HCT116 (cell line): ENCODE measurements at regions not wholly inside any gene's neighbourhood (a gene's known extent, or its start where the extent isn't known, plus 50 kb on each side); places are given as distances from the start of the nearest gene placed in this dataset.

ENCODE experiments used
- ATAC-seq: fragments of 200-7000 bp; cut with Tn5 transposase; 2 replicates; pipeline ENCODE4 v1.9.1; 2020; ENCODE audit warnings: mild to moderate bottlenecking, moderate library complexity
- BruUV-seq: library from RNA; stranded (reverse); fragments of 400-500 nt; replicated peaks from 2 replicates; lab custom pipeline; 2021; lab: Mats Ljungman, UMichigan
- CTCF ChIA-PET: fragments of 300-600 bp; sonication (Branson Sonifier 250); formaldehyde crosslinking; loops from one replicate; lab custom pipeline; 2021; ENCODE audit warnings: antibody characterized with exemption; lab: Charles Lee
- POLR2A ChIA-PET: fragments of 300-600, 350-600 bp; sonication (Branson Sonifier 250); formaldehyde crosslinking; loops from one replicate; lab custom pipeline; 2021; ENCODE audit warnings: antibody characterized with exemption; lab: Charles Lee
- RAD21 ChIA-PET, 2 experiments: fragments of 300-600 bp; sonication (Branson Sonifier 250); formaldehyde crosslinking; loops; one replicate each; lab custom pipeline; 2023; ENCODE audit warnings: low total read pairs in 2 of 2; ENCODE audit not compliant: uncharacterized antibody in 2 of 2, unreplicated experiment in 2 of 2, low non-redundant PET in 1 of 2; lab: Charles Lee
- DNase-seq: peaks from one replicate; pipeline ENCODE4 v3.0.0-alpha.2; 2010; ENCODE audit warnings: low read depth, low spot score
- H2AFZ ChIP-seq: fragments of 200-600 bp; shearing (Covaris generic), sonication (generic); 2 replicates; pipeline ENCODE4 v1.6.1; 2017; ENCODE audit warnings: low read depth, mixed run types, mixed read lengths, antibody characterized with exemption, low read length; ENCODE audit not compliant: poor library complexity, severe bottlenecking
- H3K27ac ChIP-seq: 2 replicates; pipeline ENCODE4 v1.5.1; 2012; ENCODE audit warnings: low read depth, low read length
- H3K27me3 ChIP-seq: fragments of 200-600 bp; sonication (generic); 2 replicates; pipeline ENCODE4 v1.6.1; 2016; ENCODE audit warnings: mixed run types, low read length, mixed read lengths; ENCODE audit not compliant: insufficient read depth
- H3K36me3 ChIP-seq, 2 experiments: fragments of 200-500 bp in 1 of 2; fragments of 200-600 bp in 1 of 2; sonication (Bioruptor generic) in 1 of 2; sonication (generic) in 1 of 2; 2 replicates each; pipeline versions ENCODE4 v1.5.1 to v1.6.1; 2014 to 2016; ENCODE audit warnings: low read length in 2 of 2, inconsistent platforms in 1 of 2, mixed read lengths in 1 of 2, mixed run types in 1 of 2; ENCODE audit not compliant: insufficient read depth in 2 of 2, control insufficient read depth in 1 of 2
- H3K4me1 ChIP-seq, 2 experiments: fragments of 200-600 bp in 1 of 2; sonication (generic) in 1 of 2; 2 replicates each; pipeline versions ENCODE4 v1.5.1 to v1.6.1; 2012 to 2017; ENCODE audit warnings: low read length in 2 of 2, inconsistent platforms in 1 of 2, mild to moderate bottlenecking in 1 of 2, mixed read lengths in 1 of 2, mixed run types in 1 of 2, moderate library complexity in 1 of 2; ENCODE audit not compliant: insufficient read depth in 2 of 2, control insufficient read depth in 1 of 2
- H3K4me2 ChIP-seq: fragments of 200-600 bp; sonication (generic); 2 replicates; pipeline ENCODE4 v1.6.1; 2017; ENCODE audit warnings: mixed run types, low read length, mixed read lengths
- H3K4me3 ChIP-seq, 2 experiments: fragments of 200-600 bp in 1 of 2; sonication (generic) in 1 of 2; replicated peaks in 1 of 2; 2 replicates each; pipeline ENCODE4 v1.5.1; 2011 to 2016; ENCODE audit warnings: low read length in 2 of 2, control low read depth in 1 of 2, low read depth in 1 of 2, mild to moderate bottlenecking in 1 of 2, mixed read lengths in 1 of 2, mixed run types in 1 of 2
- H3K79me2 ChIP-seq: fragments of 200-600 bp; sonication (generic); 2 replicates; pipeline ENCODE4 v1.6.1; 2017; ENCODE audit warnings: mild to moderate bottlenecking, mixed run types, low read length, moderate library complexity, mixed read lengths; ENCODE audit not compliant: insufficient read depth
- H3K9ac ChIP-seq: fragments of 200-600 bp; sonication (generic); 2 replicates; pipeline ENCODE4 v1.6.1; 2016; ENCODE audit warnings: low read length, mixed read lengths
- H3K9me2 ChIP-seq: fragments of 200-600 bp; sonication (generic), shearing (Covaris generic); 2 replicates; pipeline ENCODE4 v1.6.1; 2017; ENCODE audit warnings: mixed run types, mild to moderate bottlenecking, moderate library complexity; ENCODE audit not compliant: insufficient read depth
- H3K9me3 ChIP-seq, 2 experiments: fragments of 200-500 bp in 1 of 2; fragments of 200-600 bp in 1 of 2; sonication (Bioruptor generic) in 1 of 2; sonication (generic) in 1 of 2; 2 replicates each; pipeline ENCODE4 v1.6.1; 2014 to 2017; ENCODE audit warnings: low read length in 2 of 2, mixed read lengths in 2 of 2, inconsistent platforms in 1 of 2, low read depth in 1 of 2, mild to moderate bottlenecking in 1 of 2, mixed run types in 1 of 2, moderate library complexity in 1 of 2; ENCODE audit not compliant: control insufficient read depth in 1 of 2, insufficient read depth in 1 of 2
- H4K20me1 ChIP-seq: fragments of 200-600 bp; sonication (generic), shearing (Covaris generic); 2 replicates; pipeline ENCODE4 v1.6.1; 2017; ENCODE audit warnings: mixed run types, mild to moderate bottlenecking, moderate library complexity; ENCODE audit not compliant: insufficient read depth
- ATF3 ChIP-seq: IDR thresholded peaks from 2 replicates; pipeline ENCODE4 v1.6.1; 2012
- CBX3 ChIP-seq: IDR thresholded peaks from 2 replicates; pipeline ENCODE4 v1.6.1; 2012; ENCODE audit warnings: low read depth
- CEBPB ChIP-seq: IDR thresholded peaks from 2 replicates; pipeline ENCODE4 v1.6.1; 2012; ENCODE audit warnings: low read depth
- ELF1 ChIP-seq: IDR thresholded peaks from 2 replicates; pipeline ENCODE4 v1.6.1; 2012; ENCODE audit warnings: low read depth, borderline replicate concordance
- EZH2 ChIP-seq: fragments of 200-600 bp; sonication (generic); IDR thresholded peaks from 2 replicates; pipeline ENCODE4 v1.6.1; 2017; ENCODE audit warnings: antibody characterized with exemption, mixed run types
- EZH2phosphoT487 ChIP-seq: fragments of 200-600 bp; IDR thresholded peaks from 2 replicates; pipeline ENCODE4 v1.6.1; 2018; ENCODE audit warnings: antibody characterized with exemption, borderline replicate concordance
- JUND ChIP-seq: IDR thresholded peaks from 2 replicates; pipeline ENCODE4 v1.6.1; 2012
- POLR2A ChIP-seq: IDR thresholded peaks from 2 replicates; pipeline ENCODE4 v1.7.0; 2011; ENCODE audit warnings: borderline replicate concordance; ENCODE audit not compliant: insufficient read depth, insufficient read length; ENCODE audit errors: extremely low read depth
- POLR2AphosphoS5 ChIP-seq: IDR thresholded peaks from 2 replicates; pipeline ENCODE4 v1.6.1; 2011; ENCODE audit warnings: mild to moderate bottlenecking, low read depth, low read length, moderate library complexity
- RAD21 ChIP-seq: IDR thresholded peaks from 2 replicates; pipeline ENCODE4 v1.6.1; 2012; ENCODE audit warnings: low read depth, mild to moderate bottlenecking
- REST ChIP-seq: IDR thresholded peaks from 2 replicates; pipeline ENCODE4 v1.6.1; 2012; ENCODE audit warnings: low read depth
- SIN3A ChIP-seq: IDR thresholded peaks from 2 replicates; pipeline ENCODE4 v1.6.1; 2012; ENCODE audit warnings: low read depth
- SRF ChIP-seq: IDR thresholded peaks from 2 replicates; pipeline ENCODE4 v1.6.1; 2012; ENCODE audit warnings: low read depth
- TCF7L2 ChIP-seq: IDR thresholded peaks from 2 replicates; pipeline ENCODE4 v1.7.0; 2011; ENCODE audit warnings: borderline replicate concordance, inconsistent platforms; ENCODE audit not compliant: insufficient read depth, insufficient read length; ENCODE audit errors: extremely low read depth
- YY1 ChIP-seq: IDR thresholded peaks from 2 replicates; pipeline ENCODE4 v1.6.1; 2011; ENCODE audit warnings: low read length, low read depth, moderate library complexity, mild to moderate bottlenecking; ENCODE audit not compliant: insufficient replicate concordance; ENCODE audit errors: extremely low read depth
- ZBTB33 ChIP-seq: IDR thresholded peaks from 2 replicates; pipeline ENCODE4 v1.6.1; 2011; ENCODE audit warnings: mild to moderate bottlenecking, low read length, moderate library complexity; ENCODE audit not compliant: insufficient replicate concordance; ENCODE audit errors: extremely low read depth
- ZFX ChIP-seq: fragments of 450-650 bp; IDR thresholded peaks from 2 replicates; pipeline ENCODE4 v1.6.1; 2017
- intact Hi-C: fragments of 100-400 bp; cut with micrococcal nuclease; formaldehyde crosslinking; loops from 2 replicates; pipeline ENCODE4 v1.10.0; 2022
- TF ChIP-seq, protein P1 (sequence below), 3 experiments: fragments of 200-600 bp in 1 of 3; sonication (generic) in 1 of 3; IDR thresholded peaks in 2 of 3; conservative IDR thresholded peaks in 1 of 3; 2 replicates each; pipeline ENCODE4 v1.5.1; 2012 to 2017; ENCODE audit warnings: low read depth in 2 of 3, low read length in 2 of 3, antibody characterized with exemption in 1 of 3, borderline replicate concordance in 1 of 3, control low read depth in 1 of 3, mild to moderate bottlenecking in 1 of 3, mixed read lengths in 1 of 3, mixed run types in 1 of 3, moderate library complexity in 1 of 3; ENCODE audit not compliant: insufficient read depth in 1 of 3

- ChIA-PET RAD21 (interaction anchor here in 1 of 2 experiments (0.6 kb wide), 1 partner anchor 19 kb away, joined by 4 read pairs; no protein-coding TSS in a partner anchor), POLR2A (no interaction called here), CTCF (interaction anchor here (1.0 kb wide), 1 partner anchor 8 kb away, joined by 3 read pairs; no protein-coding TSS in a partner anchor)
- Histone ChIP-seq H3K4me2 (no peak overlapping the region), H3K9ac (no peak overlapping the region), H3K9me3 (no peaks in the 10 kb centered on the region), H3K9me2 (no peaks in the 10 kb centered on the region), H3K4me1 (no peaks in the 10 kb centered on the region), H3K27ac (no peak overlapping the region), H3K79me2 (no peaks in the 10 kb centered on the region), H3K36me3 (no peaks in the 10 kb centered on the region), H3K27me3 (no peaks in the 10 kb centered on the region), H4K20me1 (no peaks in the 10 kb centered on the region), H3K4me3 (no peak overlapping the region), H2AFZ (no peak overlapping the region)
- intact Hi-C loops, result no loop called here
- DNase-seq, result no peak
- no peak for TF ChIP-seq EZH2
- no peak for TF ChIP-seq RAD21
- TF ChIP-seq POLR2A, result no peak
- no peak for TF ChIP-seq CBX3
- no peak for TF ChIP-seq REST
- TF ChIP-seq ATF3, result no peak
- no peak for TF ChIP-seq EZH2phosphoT487
- TF ChIP-seq, protein P1, sequence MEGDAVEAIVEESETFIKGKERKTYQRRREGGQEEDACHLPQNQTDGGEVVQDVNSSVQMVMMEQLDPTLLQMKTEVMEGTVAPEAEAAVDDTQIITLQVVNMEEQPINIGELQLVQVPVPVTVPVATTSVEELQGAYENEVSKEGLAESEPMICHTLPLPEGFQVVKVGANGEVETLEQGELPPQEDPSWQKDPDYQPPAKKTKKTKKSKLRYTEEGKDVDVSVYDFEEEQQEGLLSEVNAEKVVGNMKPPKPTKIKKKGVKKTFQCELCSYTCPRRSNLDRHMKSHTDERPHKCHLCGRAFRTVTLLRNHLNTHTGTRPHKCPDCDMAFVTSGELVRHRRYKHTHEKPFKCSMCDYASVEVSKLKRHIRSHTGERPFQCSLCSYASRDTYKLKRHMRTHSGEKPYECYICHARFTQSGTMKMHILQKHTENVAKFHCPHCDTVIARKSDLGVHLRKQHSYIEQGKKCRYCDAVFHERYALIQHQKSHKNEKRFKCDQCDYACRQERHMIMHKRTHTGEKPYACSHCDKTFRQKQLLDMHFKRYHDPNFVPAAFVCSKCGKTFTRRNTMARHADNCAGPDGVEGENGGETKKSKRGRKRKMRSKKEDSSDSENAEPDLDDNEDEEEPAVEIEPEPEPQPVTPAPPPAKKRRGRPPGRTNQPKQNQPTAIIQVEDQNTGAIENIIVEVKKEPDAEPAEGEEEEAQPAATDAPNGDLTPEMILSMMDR (IDR thresholded peaks at IDR 0.05 in 2 of 3, conservative IDR thresholded peaks at IDR 0.05 in 1 of 3; ENCODE audit: borderline replicate concordance in 1 of 3, insufficient read depth in 1 of 3, low read depth in 2 of 3, low read length in 2 of 3), result no peak
- no peak for TF ChIP-seq ELF1
- no peak for TF ChIP-seq YY1
- TF ChIP-seq SRF, result no peak
- no peak for TF ChIP-seq TCF7L2
- TF ChIP-seq CEBPB, result no peak
- TF ChIP-seq SIN3A, result no peak
- TF ChIP-seq POLR2AphosphoS5, result no peak
- TF ChIP-seq ZFX, result no peak
- no peak for TF ChIP-seq JUND
- TF ChIP-seq ZBTB33, result no peak
- BruUV-seq, result no TSS peak
- ATAC-seq, result no peak
Measured at GRCh38 chr12:47400266-47400665, 305.6 kb downstream of the RPAP3 start.
